ENCODE measurements at regions not wholly inside any gene's neighbourhood (a gene's known extent, or its start where the extent isn't known, plus 50 kb on each side); places are given as distances from the start of the nearest gene placed in this dataset.

- no peak for DNase-seq (ENCODE audit: insufficient read length, low spot score)
- TF ChIP-seq CTCF (IDR thresholded peaks at IDR 0.05; ENCODE audit: insufficient read depth, missing control alignments), result no peak
- no peak for FAIRE-seq
These were observed 116.3 kb downstream of the ANKRD60 start for GRCh38 chr20:58112017-58112781.

- no peak for TF ChIP-seq CTCF (IDR thresholded peaks at IDR 0.05; ENCODE audit: insufficient read depth, missing control alignments)
- DNase-seq (ENCODE audit: insufficient read length, low spot score) (no peak), FAIRE-seq (no peak)
These were observed 117.0 kb downstream of the ANKRD60 start for GRCh38 chr20:58111310-58112016.

GRCh38 chr20:58109918-58110635, 118.4 kb downstream of the ANKRD60 start:
- no peak for DNase-seq (ENCODE audit: insufficient read length, low spot score)
- no peak for FAIRE-seq
- TF ChIP-seq CTCF (IDR thresholded peaks at IDR 0.05; ENCODE audit: insufficient read depth, missing control alignments), result no peak

- no peak for DNase-seq (ENCODE audit: insufficient read length, low spot score)
- TF ChIP-seq CTCF (IDR thresholded peaks at IDR 0.05; ENCODE audit: insufficient read depth, missing control alignments), result no peak
- FAIRE-seq, result no peak
These were observed 119.2 kb downstream of the ANKRD60 start for GRCh38 chr20:58109126-58109880.

- FAIRE-seq (no peak), DNase-seq (ENCODE audit: insufficient read length, low spot score) (no peak)
- TF ChIP-seq CTCF (IDR thresholded peaks at IDR 0.05; ENCODE audit: insufficient read depth, missing control alignments), result no peak
These were observed 120.9 kb downstream of the ANKRD60 start for GRCh38 chr20:58107533-58107932.

GRCh38 chr20:58106143-58106750, 122.2 kb downstream of the ANKRD60 start:
- DNase-seq (ENCODE audit: insufficient read length, low spot score), result no peak
- no peak for TF ChIP-seq CTCF (IDR thresholded peaks at IDR 0.05; ENCODE audit: insufficient read depth, missing control alignments)
- no peak for FAIRE-seq
